ENCODE measurements at regions not wholly inside any gene's neighbourhood (a gene's known extent, or its start where the extent isn't known, plus 50 kb on each side); places are given as distances from the start of the nearest gene placed in this dataset.

DNA sequence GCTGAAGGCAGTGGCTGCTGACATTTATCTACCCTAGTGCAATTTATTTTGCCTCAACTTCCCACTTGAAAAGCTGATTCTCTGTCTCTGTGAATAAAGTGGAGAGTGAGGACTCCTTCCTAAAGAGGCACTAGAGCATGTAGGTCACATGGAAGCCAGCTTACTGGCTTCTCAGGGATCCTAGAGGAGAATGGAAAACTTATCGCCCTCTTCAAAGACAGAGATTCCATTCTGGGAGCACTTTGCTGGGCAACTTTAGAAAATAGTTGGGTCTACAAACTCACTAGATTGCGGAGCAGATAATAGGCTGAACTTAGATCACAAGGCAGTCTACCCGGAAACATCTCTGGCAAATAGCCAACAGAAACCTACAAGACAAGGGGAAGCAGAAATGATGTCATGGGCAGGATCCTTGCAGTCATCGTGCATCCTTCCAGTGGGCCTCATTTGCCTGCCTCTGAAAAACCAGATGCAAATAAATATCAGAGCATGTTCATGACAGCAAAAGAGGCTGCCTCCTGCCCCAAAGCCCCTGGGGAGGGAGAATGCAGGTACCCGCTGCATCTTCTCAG is 104.8 kb upstream of the BARHL2 start (continued):
- no peak for TF ChIP-seq RAD21 (IDR thresholded peaks at IDR 0.05; ENCODE audit: insufficient read depth, low read depth, low read length)
- TF ChIP-seq, protein P1, sequence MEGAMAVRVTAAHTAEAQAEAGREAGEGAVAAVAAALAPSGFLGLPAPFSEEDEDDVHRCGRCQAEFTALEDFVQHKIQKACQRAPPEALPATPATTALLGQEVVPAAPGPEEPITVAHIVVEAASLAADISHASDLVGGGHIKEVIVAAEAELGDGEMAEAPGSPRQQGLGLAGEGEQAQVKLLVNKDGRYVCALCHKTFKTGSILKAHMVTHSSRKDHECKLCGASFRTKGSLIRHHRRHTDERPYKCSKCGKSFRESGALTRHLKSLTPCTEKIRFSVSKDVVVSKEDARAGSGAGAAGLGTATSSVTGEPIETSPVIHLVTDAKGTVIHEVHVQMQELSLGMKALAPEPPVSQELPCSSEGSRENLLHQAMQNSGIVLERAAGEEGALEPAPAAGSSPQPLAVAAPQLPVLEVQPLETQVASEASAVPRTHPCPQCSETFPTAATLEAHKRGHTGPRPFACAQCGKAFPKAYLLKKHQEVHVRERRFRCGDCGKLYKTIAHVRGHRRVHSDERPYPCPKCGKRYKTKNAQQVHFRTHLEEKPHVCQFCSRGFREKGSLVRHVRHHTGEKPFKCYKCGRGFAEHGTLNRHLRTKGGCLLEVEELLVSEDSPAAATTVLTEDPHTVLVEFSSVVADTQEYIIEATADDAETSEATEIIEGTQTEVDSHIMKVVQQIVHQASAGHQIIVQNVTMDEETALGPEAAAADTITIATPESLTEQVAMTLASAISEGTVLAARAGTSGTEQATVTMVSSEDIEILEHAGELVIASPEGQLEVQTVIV (IDR thresholded peaks at IDR 0.05; ENCODE audit: borderline replicate concordance, partially characterized antibody), result no peak

DNA sequence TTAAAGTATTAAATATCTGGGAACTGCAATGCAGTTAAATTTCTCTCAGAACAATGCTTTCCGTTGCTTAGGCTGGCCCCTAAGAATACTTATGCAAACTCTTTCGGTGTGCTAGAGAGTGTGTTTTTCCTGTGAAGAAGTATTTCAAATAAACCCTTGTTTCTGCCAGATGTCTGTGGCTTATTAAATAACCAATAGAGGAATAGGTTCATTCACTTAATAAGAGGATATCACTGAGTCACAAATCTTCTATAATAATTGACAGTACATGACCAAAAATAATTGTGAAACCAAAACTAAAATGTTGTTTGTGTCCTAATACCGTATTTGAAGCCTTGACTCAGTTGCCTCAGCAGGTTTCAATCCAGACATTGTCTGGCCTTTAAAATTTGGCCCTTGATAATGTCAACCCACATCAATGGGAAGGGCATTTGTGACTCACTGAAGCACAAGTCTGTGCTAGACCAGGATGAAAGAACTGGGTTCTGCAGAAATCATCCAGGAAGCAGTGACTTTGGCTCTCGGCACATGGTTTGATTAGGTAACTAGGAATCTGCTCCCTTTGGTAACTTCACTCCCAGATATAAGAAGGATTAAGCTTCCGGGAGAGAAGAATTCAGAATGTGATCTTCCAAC is 104.2 kb upstream of the BARHL2 start:
- POLR2A ChIA-PET, result no interaction called here
- Histone ChIP-seq H3K4me2 (ENCODE audit: control insufficient read depth, insufficient read depth) (no peak overlapping the region), H2AFZ (ENCODE audit: control insufficient read depth, low read depth, low read length) (no peak overlapping the region), H3K9ac (ENCODE audit: control insufficient read depth, insufficient read depth, low read length) (no peak overlapping the region), H4K20me1 (ENCODE audit: control insufficient read depth, insufficient read depth) (no peaks in the 10 kb centered on the region), H3K9me3 (replicated peaks; ENCODE audit: control insufficient read depth, insufficient read depth, low read length) (no peaks in the 10 kb centered on the region), H3K4me3 (no peak overlapping the region), H3K79me2 (ENCODE audit: control insufficient read depth, insufficient read depth, low read length) (no peaks in the 10 kb centered on the region), H3K4me1 (ENCODE audit: control insufficient read depth, insufficient read depth, low read length) (no peaks in the 10 kb centered on the region), H3K27me3 (replicated peaks in 1 of 2; ENCODE audit: control insufficient read depth in 2 of 2, insufficient read depth in 2 of 2, low read length in 1 of 2) (no peaks in the 10 kb centered on the region), H3K27ac (ENCODE audit: control insufficient read depth, insufficient read depth) (no peak overlapping the region), H3K36me3 (ENCODE audit: control insufficient read depth in 2 of 2, insufficient read depth in 2 of 2, low read length in 1 of 2) (no peaks in the 10 kb centered on the region)
- 46% methylated on average over 5 of the region's 5 CpGs for WGBS (ENCODE audit: insufficient coverage, insufficient replicate concordance, low lambda C conversion rate, missing lambda C conversion rate)
- ATAC-seq, result no peak
- CTCF ChIA-PET, result no interaction called here
- no peak for DNase-seq (ENCODE audit: low read depth, low spot score)
- FAIRE-seq, result no peak
- in situ Hi-C loops (cut with MboI) (no loop called here), intact Hi-C loops (cut with micrococcal nuclease; ENCODE audit: unreplicated experiment) (no loop called here)
- SMC1A ChIA-PET (ENCODE audit: uncharacterized antibody, unreplicated experiment), result no interaction called here
- TF ChIP-seq FOS (IDR thresholded peaks at IDR 0.05; ENCODE audit: borderline replicate concordance, extremely low read depth, insufficient read length), result no peak
- RAD21 ChIA-PET (ENCODE audit: unreplicated experiment), result no interaction called here
- no TSS peak for BruUV-seq (replicated peaks)
